Muscle of leg (tissue), 3 donors: ENCODE measurements at regions not wholly inside any gene's neighbourhood (a gene's known extent, or its start where the extent isn't known, plus 50 kb on each side); places are given as distances from the start of the nearest gene placed in this dataset.

Experiments
- DNase-seq: peaks from one replicate; pipeline ENCODE4 v3.0.0; 2013
- H3K27ac ChIP-seq: one replicate; pipeline ENCODE4 v1.5.1; 2013; ENCODE audit warnings: mild to moderate bottlenecking, low read length, control low read depth
- H3K27me3 ChIP-seq: one replicate; pipeline ENCODE4 v1.6.1; 2013; ENCODE audit warnings: low read length; ENCODE audit not compliant: control insufficient read depth, insufficient read depth
- H3K36me3 ChIP-seq: one replicate; pipeline ENCODE4 v1.6.1; 2013; ENCODE audit warnings: low read length; ENCODE audit not compliant: control insufficient read depth, insufficient read depth
- H3K4me1 ChIP-seq: one replicate; pipeline ENCODE4 v1.6.1; 2013; ENCODE audit warnings: low read length; ENCODE audit not compliant: control insufficient read depth, insufficient read depth
- H3K4me3 ChIP-seq: one replicate; pipeline ENCODE4 v1.5.1; 2013; ENCODE audit warnings: low read length, control low read depth
- H3K9me3 ChIP-seq: replicated peaks from 2 replicates; pipeline ENCODE4 v1.6.1; 2013; ENCODE audit warnings: low read depth, low read length; ENCODE audit not compliant: control insufficient read depth
- WGBS: methylation state at CpG from one replicate; pipeline ENCODE4 v1.1.5; 2013; ENCODE audit warnings: missing lambda C conversion rate; ENCODE audit not compliant: insufficient coverage; 5-methylcytosine and 5-hydroxymethylcytosine counted together

DNA sequence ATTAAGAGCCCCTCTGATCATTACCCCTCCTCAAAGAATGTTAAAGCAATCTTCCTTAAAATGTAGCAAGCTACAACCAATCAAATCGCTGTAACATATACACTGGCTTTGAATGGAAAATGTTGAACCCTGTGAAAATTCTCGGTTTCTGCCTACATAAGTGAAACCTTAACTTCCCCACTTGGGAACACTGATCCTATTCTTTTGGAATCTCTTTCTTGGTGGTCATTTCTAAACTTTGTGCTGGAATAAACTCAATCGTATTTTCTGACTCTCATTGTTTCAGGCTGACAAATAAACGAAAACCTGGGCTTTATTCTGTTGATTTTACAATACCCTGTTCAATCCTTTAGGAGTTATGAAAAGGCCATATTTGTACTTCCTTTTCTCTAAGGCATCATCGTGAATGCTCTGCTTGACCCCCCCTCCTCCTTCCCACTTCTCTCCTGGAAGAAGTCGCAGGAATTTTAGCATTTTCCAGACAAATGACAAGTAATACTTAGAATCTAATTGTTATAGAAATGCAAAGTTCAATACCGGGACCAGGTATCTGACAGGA is 155.1 kb upstream of the FAM13C start:
- Histone ChIP-seq H3K4me3 (no peak overlapping the region), H3K36me3 (no peaks in the 10 kb centered on the region), H3K27ac (peak overlapping the region; percentile 86), H3K27me3 (no peaks in the 10 kb centered on the region), H3K9me3 (no peaks in the 10 kb centered on the region), H3K4me1 (peaks cover 7% of the 10 kb centered on the region)
- WGBS: no CpG with 5 or more reads among the region's 7 CpGs
- DNase-seq: peak; percentile 91

DNA sequence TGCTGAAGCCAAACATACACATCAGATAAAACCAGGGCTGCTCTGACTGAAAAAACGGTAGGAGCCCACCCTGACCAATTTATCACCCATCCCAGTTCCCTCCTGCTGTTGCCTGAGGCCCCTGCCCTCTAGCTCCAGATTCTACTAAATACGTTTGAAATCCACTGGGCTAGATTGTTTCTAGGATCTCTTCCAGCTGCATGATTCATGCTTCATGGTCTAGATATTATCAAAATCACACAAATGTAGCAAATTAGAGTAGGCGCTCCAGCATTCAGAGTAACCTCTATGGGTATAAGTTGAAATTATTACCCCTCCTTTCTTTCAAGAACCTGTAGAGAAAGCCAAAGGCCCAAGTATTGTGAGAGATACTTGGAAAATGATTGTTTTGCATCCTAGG is 151.2 kb upstream of the FAM13C start:
- 25% methylated on average over 1 of the region's 3 CpGs for WGBS

DNA sequence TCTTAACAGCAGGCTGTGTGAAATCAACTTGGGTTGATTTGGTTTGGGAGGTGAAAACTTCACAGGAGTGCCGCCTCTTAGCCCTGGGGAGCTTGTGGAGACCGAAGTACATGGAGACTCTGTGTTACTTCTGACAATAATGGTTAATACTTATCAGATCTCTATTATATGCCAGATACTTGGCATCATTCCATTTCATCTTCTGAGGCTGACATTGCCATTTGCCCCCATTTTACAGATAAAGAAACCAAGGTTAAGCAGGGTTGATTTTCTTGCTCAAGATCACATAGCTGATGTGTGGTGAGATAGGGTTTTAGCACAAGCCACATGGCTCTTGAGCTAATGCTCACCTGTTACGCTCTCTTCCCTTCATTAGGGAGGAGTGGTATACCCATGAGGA is 150.6 kb upstream of the FAM13C start:
- no peaks in the 10 kb centered on the region for H3K9me3 ChIP-seq
- H3K27ac ChIP-seq: no peak overlapping the region
- no CpG with 5 or more reads among the region's 3 CpGs for WGBS
- peaks cover 3% of the 10 kb centered on the region for H3K4me1 ChIP-seq
- no peaks in the 10 kb centered on the region for H3K27me3 ChIP-seq
- no peak overlapping the region for H3K4me3 ChIP-seq
- H3K36me3 ChIP-seq: no peaks in the 10 kb centered on the region
- no peak for DNase-seq

More for the DNA sequence above, 151.2 kb upstream of the FAM13C start:
- Histone ChIP-seq H3K4me1 (peaks cover 7% of the 10 kb centered on the region), H3K27me3 (no peaks in the 10 kb centered on the region), H3K4me3 (no peak overlapping the region), H3K27ac (peak overlapping the region; percentile 22), H3K9me3 (no peaks in the 10 kb centered on the region), H3K36me3 (no peaks in the 10 kb centered on the region)
- DNase-seq: peak; percentile 71

DNA sequence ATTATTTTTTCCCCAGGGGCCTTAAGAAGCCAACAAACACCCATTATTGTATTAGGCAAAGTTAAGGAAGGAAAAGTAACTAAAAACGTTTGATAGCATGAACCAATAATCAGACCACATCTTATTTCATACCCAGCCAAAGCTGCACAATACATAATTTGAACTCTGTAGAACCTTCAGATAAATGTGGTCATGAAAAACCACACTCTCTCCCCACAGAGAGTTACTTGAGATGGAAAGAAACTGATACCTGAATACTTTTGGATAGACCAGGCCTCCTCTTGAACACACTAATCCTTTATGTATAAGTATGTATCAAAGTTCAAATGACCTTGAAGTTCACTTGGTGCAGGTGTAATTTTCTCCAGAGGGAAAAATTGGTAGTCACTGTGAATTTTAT is 146.6 kb upstream of the FAM13C start:
- no peaks in the 10 kb centered on the region for H3K4me1 ChIP-seq
- DNase-seq: no peak
- H3K27me3 ChIP-seq: no peaks in the 10 kb centered on the region
- no CpG with 5 or more reads among the region's 1 CpG for WGBS
- H3K27ac ChIP-seq: no peak overlapping the region
- no peak overlapping the region for H3K4me3 ChIP-seq
- no peaks in the 10 kb centered on the region for H3K9me3 ChIP-seq
- H3K36me3 ChIP-seq: no peaks in the 10 kb centered on the region

DNA sequence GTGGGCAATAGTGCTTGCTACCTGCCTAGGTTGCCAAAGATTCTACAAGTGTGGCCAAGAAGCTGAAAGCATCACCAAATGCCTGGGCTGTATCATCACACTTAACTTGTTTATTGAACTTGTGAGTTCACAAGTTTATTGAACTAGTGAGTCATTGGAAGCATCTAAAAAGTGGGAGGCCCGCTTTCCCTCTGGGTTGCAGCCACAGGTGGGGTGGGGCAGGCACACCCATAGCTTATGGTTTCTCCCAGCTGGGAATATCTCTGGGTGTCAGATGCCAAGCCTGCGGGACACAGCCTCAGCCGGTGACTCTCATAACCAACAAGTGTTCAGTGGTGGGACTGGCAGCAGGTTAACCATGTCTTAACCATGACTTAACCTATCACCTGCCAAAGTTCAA is 145.9 kb upstream of the FAM13C start:
- WGBS: 80% methylated on average over 1 of the region's 3 CpGs
- no peak for DNase-seq
- H3K9me3 ChIP-seq: no peaks in the 10 kb centered on the region
- no peak overlapping the region for H3K4me3 ChIP-seq
- no peaks in the 10 kb centered on the region for H3K36me3 ChIP-seq
- H3K27ac ChIP-seq: no peak overlapping the region
- H3K27me3 ChIP-seq: no peaks in the 10 kb centered on the region
- H3K4me1 ChIP-seq: no peaks in the 10 kb centered on the region

DNA sequence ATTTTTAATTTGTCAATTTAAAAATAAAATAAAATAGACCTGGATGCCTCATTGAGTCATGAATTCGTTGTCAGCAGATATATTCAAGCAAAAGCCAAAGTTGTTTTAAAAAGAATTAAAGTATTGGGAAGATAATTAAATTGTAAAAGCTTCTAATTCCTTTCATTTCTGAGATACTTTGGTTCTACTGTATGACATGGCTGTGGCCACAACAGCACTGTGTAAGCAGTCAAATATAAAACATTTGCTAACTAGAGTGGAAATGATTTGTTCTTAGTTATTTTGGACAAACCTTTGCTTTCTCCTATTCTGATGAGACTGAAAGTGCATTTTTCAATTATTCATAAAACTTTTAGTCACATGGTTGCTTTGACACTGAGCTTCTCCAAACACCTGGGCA is 143.6 kb upstream of the FAM13C start:
- Histone ChIP-seq H3K36me3 (no peaks in the 10 kb centered on the region), H3K27me3 (no peaks in the 10 kb centered on the region), H3K9me3 (no peaks in the 10 kb centered on the region), H3K27ac (no peak overlapping the region), H3K4me3 (no peak overlapping the region), H3K4me1 (no peaks in the 10 kb centered on the region)
- DNase-seq: no peak
- WGBS: no CpG with 5 or more reads among the region's 1 CpG

DNA sequence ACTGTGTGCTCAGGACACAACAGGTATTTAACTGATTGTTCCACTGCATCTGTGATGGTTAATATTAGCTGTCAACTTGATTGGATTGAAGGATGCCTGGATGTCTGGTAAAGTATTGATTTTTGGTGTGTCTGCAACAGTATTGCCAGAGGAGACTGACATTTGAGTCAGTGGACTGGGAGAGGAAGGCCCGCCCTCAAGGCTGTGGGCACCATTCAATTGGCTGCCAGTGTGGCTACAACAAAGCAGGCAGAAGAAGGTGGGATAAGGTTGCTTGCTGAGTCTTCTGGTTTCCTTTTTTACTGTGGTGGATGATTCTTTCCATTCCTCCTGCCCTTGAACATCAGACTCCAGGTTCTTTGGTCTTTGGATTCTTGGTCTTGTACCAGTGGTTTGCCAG is 137.1 kb upstream of the FAM13C start:
- DNase-seq: no peak
- Histone ChIP-seq H3K27me3 (no peaks in the 10 kb centered on the region), H3K9me3 (peaks cover 18% of the 10 kb centered on the region), H3K4me3 (no peak overlapping the region), H3K27ac (no peak overlapping the region), H3K4me1 (no peaks in the 10 kb centered on the region), H3K36me3 (no peaks in the 10 kb centered on the region)
- WGBS: 100% methylated on average over 1 of the region's 1 CpG

DNA sequence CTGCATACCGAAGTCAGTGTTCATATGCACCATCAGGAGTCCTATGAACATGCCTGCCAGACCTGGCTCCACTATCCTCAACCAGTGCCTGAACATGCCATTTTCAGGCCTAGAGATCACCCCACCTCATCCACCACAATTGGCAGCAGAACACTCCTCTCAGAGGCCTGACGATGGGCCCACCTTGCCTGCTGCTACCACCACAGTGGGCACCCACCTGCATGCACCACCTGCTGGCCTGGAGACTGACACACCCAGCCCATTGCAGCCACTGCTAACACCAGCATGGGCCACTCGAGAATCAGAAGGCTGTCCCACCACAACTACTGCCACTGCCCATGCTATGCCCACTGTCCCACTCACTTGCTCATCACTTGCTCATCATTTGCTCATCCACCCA is 130.7 kb upstream of the FAM13C start:
- H3K4me1 ChIP-seq: no peaks in the 10 kb centered on the region
- no peaks in the 10 kb centered on the region for H3K36me3 ChIP-seq
- WGBS: 92% methylated on average over 3 of the region's 3 CpGs
- no peak overlapping the region for H3K27ac ChIP-seq
- no peak for DNase-seq
- H3K27me3 ChIP-seq: no peaks in the 10 kb centered on the region
- no peak overlapping the region for H3K4me3 ChIP-seq
- H3K9me3 ChIP-seq: peaks cover 27% of the 10 kb centered on the region

DNA sequence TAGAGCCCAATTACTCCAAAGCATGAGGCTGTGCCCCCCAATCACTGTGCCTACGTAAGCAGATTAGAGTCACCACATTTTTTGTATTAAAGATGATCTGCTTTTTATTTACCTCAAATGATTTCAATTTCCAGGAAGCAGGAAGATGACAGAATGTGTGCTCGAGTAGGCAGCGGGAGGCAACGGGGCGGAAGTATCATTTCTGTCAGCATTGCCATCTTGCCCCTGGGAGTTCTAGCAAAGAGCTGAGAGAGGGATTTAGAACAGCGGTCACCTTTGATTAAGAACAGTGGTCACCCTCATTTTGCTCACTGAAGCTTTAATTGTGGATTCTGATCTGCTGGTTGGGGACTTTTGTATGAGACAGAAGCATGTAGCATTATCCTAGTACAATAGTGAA is 117.1 kb upstream of the FAM13C start:
- WGBS: 40% methylated on average over 1 of the region's 6 CpGs
- Histone ChIP-seq H3K4me3 (no peak overlapping the region), H3K27me3 (no peaks in the 10 kb centered on the region), H3K27ac (no peak overlapping the region), H3K4me1 (no peaks in the 10 kb centered on the region), H3K9me3 (no peaks in the 10 kb centered on the region), H3K36me3 (no peaks in the 10 kb centered on the region)
- DNase-seq: no peak

DNA sequence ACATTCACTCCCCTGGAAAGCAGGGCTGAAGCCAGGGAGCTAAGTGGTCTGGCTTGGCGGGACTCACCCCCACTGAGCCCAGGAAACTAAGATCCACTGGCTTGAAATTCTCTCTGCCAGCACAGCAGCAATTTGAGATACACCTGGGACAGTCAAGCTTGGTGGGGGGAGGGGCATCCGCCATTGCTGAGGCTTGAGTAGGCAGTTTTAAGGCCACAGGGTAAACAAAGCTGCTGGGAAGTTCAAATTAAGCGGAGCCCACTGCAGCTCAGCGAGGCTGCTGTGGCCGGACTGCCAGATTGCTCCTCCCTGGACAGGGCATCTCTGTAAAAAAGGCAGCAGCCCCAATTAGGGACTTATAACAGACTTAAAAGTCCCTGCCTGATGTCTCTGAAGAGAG is 108.2 kb upstream of the FAM13C start:
- Histone ChIP-seq H3K27me3 (no peaks in the 10 kb centered on the region), H3K27ac (no peak overlapping the region), H3K4me1 (no peaks in the 10 kb centered on the region), H3K4me3 (no peak overlapping the region), H3K36me3 (no peaks in the 10 kb centered on the region), H3K9me3 (peaks cover 2% of the 10 kb centered on the region)
- no peak for DNase-seq
- 81% methylated on average over 5 of the region's 5 CpGs for WGBS

DNA sequence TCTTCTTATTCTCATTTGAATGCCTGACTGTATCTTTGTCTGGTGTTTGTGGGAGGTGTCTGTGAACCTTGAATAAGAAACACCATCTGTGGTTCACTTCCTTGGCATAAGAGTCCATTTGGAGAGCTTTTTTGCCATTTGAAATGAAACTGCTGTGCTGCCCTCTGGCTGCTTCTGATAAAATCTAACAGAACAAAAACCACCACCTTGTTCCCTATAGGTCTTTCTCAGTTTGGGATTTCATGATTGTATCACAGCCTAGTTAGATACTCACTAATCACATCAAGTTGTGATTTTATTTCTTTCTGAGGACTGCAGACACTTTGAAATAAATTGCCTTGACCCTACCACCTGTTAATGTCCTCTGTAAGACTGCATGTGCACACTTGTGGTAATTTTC is 102.7 kb upstream of the FAM13C start:
- Histone ChIP-seq H3K4me3 (no peak overlapping the region), H3K36me3 (no peaks in the 10 kb centered on the region), H3K27me3 (no peaks in the 10 kb centered on the region), H3K9me3 (peaks cover 1% of the 10 kb centered on the region), H3K4me1 (no peaks in the 10 kb centered on the region), H3K27ac (no peak overlapping the region)
- DNase-seq: peak; percentile 42
